GM18868 (cell line): ENCODE measurements at regions not wholly inside any gene's neighbourhood (a gene's known extent, or its start where the extent isn't known, plus 50 kb on each side); places are given as distances from the start of the nearest gene placed in this dataset.

Experiments
- ATAC-seq: cut with Tn5 transposase; IDR thresholded peaks from one replicate; pipeline ENCODE4 v1.9.1; 2021; ENCODE audit warnings: mild to moderate bottlenecking, moderate library complexity; ENCODE audit not compliant: unreplicated experiment

GRCh38 chr2:19041434-19042041 is 316.9 kb downstream of the OSR1 start:
- ATAC-seq: no peak

- ATAC-seq: no peak
Observed at GRCh38 chr2:19038071-19039015, 320.1 kb downstream of the OSR1 start.

- no peak for ATAC-seq
Observed at GRCh38 chr2:19036091-19036490, 322.3 kb downstream of the OSR1 start.

- no peak for ATAC-seq
Observed at GRCh38 chr2:19035238-19035637, 323.2 kb downstream of the OSR1 start.

- ATAC-seq: no peak
Observed at GRCh38 chr2:19033240-19033639, 325.2 kb downstream of the OSR1 start.

GRCh38 chr2:19031642-19032041 is 326.8 kb downstream of the OSR1 start:
- ATAC-seq: no peak

- no peak for ATAC-seq
Observed at GRCh38 chr2:19029655-19030054, 328.8 kb downstream of the OSR1 start.

- ATAC-seq: no peak
Observed at GRCh38 chr2:19028587-19029375, 329.6 kb downstream of the OSR1 start.

GRCh38 chr2:19027626-19028025 is 330.8 kb downstream of the OSR1 start:
- no peak for ATAC-seq

GRCh38 chr2:19026261-19026660 is 332.2 kb downstream of the OSR1 start:
- ATAC-seq: no peak

- ATAC-seq: no peak
Observed at GRCh38 chr2:19022334-19022733, 336.1 kb downstream of the OSR1 start.

- ATAC-seq: no peak
Observed at GRCh38 chr2:19021721-19022120, 336.7 kb downstream of the OSR1 start.

- no peak for ATAC-seq
Observed at GRCh38 chr2:19021100-19021476, 337.3 kb downstream of the OSR1 start.

GRCh38 chr2:19020144-19021099 is 338.0 kb downstream of the OSR1 start:
- ATAC-seq: no peak

GRCh38 chr2:19009510-19009909 is 348.9 kb downstream of the OSR1 start:
- no peak for ATAC-seq

GRCh38 chr2:19003554-19003953 is 354.9 kb downstream of the OSR1 start:
- ATAC-seq: no peak

- no peak for ATAC-seq
Observed at GRCh38 chr2:19000776-19001175, 357.6 kb downstream of the OSR1 start.

GRCh38 chr2:18999198-18999597 is 359.2 kb downstream of the OSR1 start:
- ATAC-seq: no peak

- no peak for ATAC-seq
Observed at GRCh38 chr2:18998491-18998890, 359.9 kb downstream of the OSR1 start.

- no peak for ATAC-seq
Observed at GRCh38 chr2:18993756-18994338, 364.6 kb downstream of the OSR1 start.
